ENCODE measurements at regions not wholly inside any gene's neighbourhood (a gene's known extent, or its start where the extent isn't known, plus 50 kb on each side); places are given as distances from the start of the nearest gene placed in this dataset.

GRCh38 chr5:54673523-54674225, 156.1 kb downstream of the SNX18 start:
- no peak for DNase-seq

- no peak for DNase-seq
Measured at GRCh38 chr5:54672871-54673270, 155.3 kb downstream of the SNX18 start.

- no peak for DNase-seq
Measured at GRCh38 chr5:54671681-54672080, 154.1 kb downstream of the SNX18 start.

- DNase-seq = no peak
Measured at GRCh38 chr5:54671111-54671531, 153.6 kb downstream of the SNX18 start.

- no peak for DNase-seq
Measured at GRCh38 chr5:54670281-54670680, 152.7 kb downstream of the SNX18 start.

GRCh38 chr5:54669845-54670244, 152.3 kb downstream of the SNX18 start:
- DNase-seq = peak; percentile 31

- DNase-seq = peak; percentile 66
Measured at GRCh38 chr5:54669285-54669684, 151.7 kb downstream of the SNX18 start.

GRCh38 chr5:54668096-54668495, 150.5 kb downstream of the SNX18 start:
- no peak for DNase-seq

GRCh38 chr5:54667136-54667535, 149.6 kb downstream of the SNX18 start:
- no peak for DNase-seq

GRCh38 chr5:54663866-54664265, 146.3 kb downstream of the SNX18 start:
- DNase-seq = peak; percentile 97

- DNase-seq = no peak
Measured at GRCh38 chr5:54661111-54661510, 143.6 kb downstream of the SNX18 start.

GRCh38 chr5:54659700-54660131, 142.2 kb downstream of the SNX18 start:
- DNase-seq = no peak

GRCh38 chr5:54658010-54658409, 140.5 kb downstream of the SNX18 start:
- DNase-seq = peak; percentile 63

- no peak for DNase-seq
Measured at GRCh38 chr5:54656261-54656728, 138.7 kb downstream of the SNX18 start.

- no peak for DNase-seq
Measured at GRCh38 chr5:54655761-54656160, 138.2 kb downstream of the SNX18 start.

- DNase-seq = no peak
Measured at GRCh38 chr5:54655266-54655665, 137.7 kb downstream of the SNX18 start.

- no peak for DNase-seq
Measured at GRCh38 chr5:54653956-54654614, 136.5 kb downstream of the SNX18 start.

- DNase-seq = peak; percentile 43
Measured at GRCh38 chr5:54651482-54652076, 134.0 kb downstream of the SNX18 start.

GRCh38 chr5:54649041-54649504, 131.5 kb downstream of the SNX18 start:
- DNase-seq = no peak

GRCh38 chr5:54646356-54647101, 129.0 kb downstream of the SNX18 start:
- peak; percentile 30 for DNase-seq

- peak; percentile 27 for DNase-seq
Measured at GRCh38 chr5:54645882-54646355, 128.4 kb downstream of the SNX18 start.

- peak; percentile 82 for DNase-seq
Measured at GRCh38 chr5:54644226-54644625, 126.7 kb downstream of the SNX18 start.

GRCh38 chr5:54643685-54644106, 126.1 kb downstream of the SNX18 start:
- DNase-seq = peak; percentile 90
